Gastrocnemius medialis (tissue), 4 donors: ENCODE measurements at regions not wholly inside any gene's neighbourhood (a gene's known extent, or its start where the extent isn't known, plus 50 kb on each side); places are given as distances from the start of the nearest gene placed in this dataset.

Experiments used
- CTCF ChIP-seq, 5 experiments: fragments of 450-650 bp in 3 of 5; fragments of 200-600 bp in 2 of 5; sonication (generic) in 2 of 5; IDR thresholded peaks in 4 of 5; conservative IDR thresholded peaks in 1 of 5; 1 replicate in 4 of 5; 2 replicates in 1 of 5; pipeline ENCODE4 v1.5.1; 2016 to 2019; ENCODE audit warnings: antibody characterized with exemption in 5 of 5, mild to moderate bottlenecking in 3 of 5, moderate library complexity in 3 of 5
- POLR2A ChIP-seq, 2 donors: fragments of 450-650 bp; IDR thresholded peaks; one replicate each; pipeline ENCODE4 v1.6.1; 2017; ENCODE audit warnings: antibody characterized with exemption in 2 of 2, mild to moderate bottlenecking in 2 of 2, moderate library complexity in 2 of 2

GRCh38 chr15:81987628-81988027 lies 58.2 kb downstream of the MEX3B start:
- no peak for TF ChIP-seq CTCF (IDR thresholded peaks at IDR 0.05 in 4 of 5, conservative IDR thresholded peaks at IDR 0.05 in 1 of 5)
- no peak for TF ChIP-seq POLR2A (IDR thresholded peaks at IDR 0.05)
